ENCODE measurements at regions not wholly inside any gene's neighbourhood (a gene's known extent, or its start where the extent isn't known, plus 50 kb on each side); places are given as distances from the start of the nearest gene placed in this dataset.

DNA sequence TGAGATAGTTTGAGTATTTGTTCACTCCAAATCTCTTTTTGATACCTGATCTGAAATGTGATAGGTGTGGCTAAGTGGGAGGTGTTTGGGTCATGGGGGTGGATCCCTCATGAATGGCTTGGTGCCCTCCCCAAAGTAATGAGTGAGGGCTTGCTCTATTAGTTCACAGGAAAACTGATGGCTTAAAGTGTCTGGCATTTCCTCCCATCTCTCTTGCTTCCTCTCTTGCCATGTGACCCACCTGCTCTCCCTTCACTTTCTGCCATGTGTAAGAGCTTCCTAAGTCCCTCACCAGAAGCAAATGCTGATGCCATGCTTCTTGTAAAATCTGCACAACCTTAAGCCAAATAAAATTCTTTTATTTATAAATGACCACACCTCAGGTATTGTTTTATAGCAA is 61.1 kb downstream of the MAD2L1 start:
- no peak for DNase-seq (ENCODE audit: extremely low spot score in 2 of 2)
- Histone ChIP-seq H3K27ac (no peak overlapping the region), H3K4me3 (no peak overlapping the region), H3K36me3 (no peaks in the 10 kb centered on the region), H3K27me3 (no peaks in the 10 kb centered on the region), H3K4me1 (no peaks in the 10 kb centered on the region), H3K9me3 (no peaks in the 10 kb centered on the region)
- TF ChIP-seq POLR2AphosphoS5 (IDR thresholded peaks at IDR 0.05; ENCODE audit: insufficient read depth in 1 of 2, low read depth in 1 of 2) (no peak), POLR2A (IDR thresholded peaks at IDR 0.05) (no peak)
- TF ChIP-seq, protein P1, sequence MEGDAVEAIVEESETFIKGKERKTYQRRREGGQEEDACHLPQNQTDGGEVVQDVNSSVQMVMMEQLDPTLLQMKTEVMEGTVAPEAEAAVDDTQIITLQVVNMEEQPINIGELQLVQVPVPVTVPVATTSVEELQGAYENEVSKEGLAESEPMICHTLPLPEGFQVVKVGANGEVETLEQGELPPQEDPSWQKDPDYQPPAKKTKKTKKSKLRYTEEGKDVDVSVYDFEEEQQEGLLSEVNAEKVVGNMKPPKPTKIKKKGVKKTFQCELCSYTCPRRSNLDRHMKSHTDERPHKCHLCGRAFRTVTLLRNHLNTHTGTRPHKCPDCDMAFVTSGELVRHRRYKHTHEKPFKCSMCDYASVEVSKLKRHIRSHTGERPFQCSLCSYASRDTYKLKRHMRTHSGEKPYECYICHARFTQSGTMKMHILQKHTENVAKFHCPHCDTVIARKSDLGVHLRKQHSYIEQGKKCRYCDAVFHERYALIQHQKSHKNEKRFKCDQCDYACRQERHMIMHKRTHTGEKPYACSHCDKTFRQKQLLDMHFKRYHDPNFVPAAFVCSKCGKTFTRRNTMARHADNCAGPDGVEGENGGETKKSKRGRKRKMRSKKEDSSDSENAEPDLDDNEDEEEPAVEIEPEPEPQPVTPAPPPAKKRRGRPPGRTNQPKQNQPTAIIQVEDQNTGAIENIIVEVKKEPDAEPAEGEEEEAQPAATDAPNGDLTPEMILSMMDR (IDR thresholded peaks at IDR 0.05): no peak
- intact Hi-C loops (cut with DNase I): no loop called here

DNA sequence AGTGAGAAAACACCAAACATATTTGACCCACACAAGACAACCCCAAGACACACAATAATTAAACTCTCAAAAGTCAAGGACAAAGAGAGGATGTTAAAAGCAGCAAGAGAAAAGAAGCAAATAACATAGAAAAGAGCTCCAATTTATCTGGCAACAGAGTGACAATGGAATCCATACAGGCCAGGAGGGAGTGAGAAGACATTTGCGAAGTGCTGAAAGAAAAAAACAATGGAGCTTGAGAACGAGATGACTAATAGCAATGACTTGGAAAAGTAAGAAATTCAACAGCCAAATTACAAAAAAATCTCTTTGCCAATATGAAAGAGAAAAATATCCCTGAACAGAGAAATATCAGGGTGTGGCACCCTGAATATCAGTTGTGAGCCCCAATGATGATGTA is 61.6 kb downstream of the MAD2L1 start:
- intact Hi-C loops (cut with DNase I): no loop called here

DNA sequence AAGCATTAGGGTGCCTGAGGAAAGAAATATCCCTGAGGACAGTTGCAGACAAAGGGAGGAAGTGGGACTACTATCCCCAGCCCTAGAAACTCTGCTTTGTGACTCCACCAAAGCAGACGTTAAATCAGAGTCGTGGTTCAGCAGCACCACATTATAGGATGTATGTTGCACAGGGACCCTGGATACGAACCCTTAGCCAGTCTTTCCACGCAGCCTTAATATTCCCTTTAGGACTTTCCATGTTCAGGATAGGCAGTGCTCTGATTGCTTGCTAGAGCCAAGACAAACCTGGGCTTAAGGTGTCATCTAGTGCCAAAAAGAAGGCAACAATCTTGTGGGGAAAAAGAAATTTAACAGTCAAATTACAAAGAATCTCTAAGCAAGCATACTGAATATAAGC is 62.6 kb downstream of the MAD2L1 start:
- TF ChIP-seq, protein P1 (IDR thresholded peaks at IDR 0.05): no peak
- TF ChIP-seq POLR2A (IDR thresholded peaks at IDR 0.05) (no peak), POLR2AphosphoS5 (IDR thresholded peaks at IDR 0.05; ENCODE audit: insufficient read depth in 1 of 2, low read depth in 1 of 2) (no peak)
- intact Hi-C loops (cut with DNase I): no loop called here
- no peak for DNase-seq (ENCODE audit: extremely low spot score in 2 of 2)
- no peaks in the 10 kb centered on the region for H3K36me3 ChIP-seq
- no peak overlapping the region for H3K4me3 ChIP-seq
- no peaks in the 10 kb centered on the region for H3K4me1 ChIP-seq
- H3K9me3 ChIP-seq: no peaks in the 10 kb centered on the region
- H3K27ac ChIP-seq: no peak overlapping the region
- H3K27me3 ChIP-seq: no peaks in the 10 kb centered on the region

More for the DNA sequence above, 61.6 kb downstream of the MAD2L1 start:
- H3K27me3 ChIP-seq: no peaks in the 10 kb centered on the region
- no peaks in the 10 kb centered on the region for H3K4me1 ChIP-seq
- TF ChIP-seq, protein P1 (IDR thresholded peaks at IDR 0.05): no peak
- TF ChIP-seq POLR2A (IDR thresholded peaks at IDR 0.05) (no peak), POLR2AphosphoS5 (IDR thresholded peaks at IDR 0.05; ENCODE audit: insufficient read depth in 1 of 2, low read depth in 1 of 2) (no peak)
- no peak overlapping the region for H3K27ac ChIP-seq
- no peaks in the 10 kb centered on the region for H3K9me3 ChIP-seq
- no peaks in the 10 kb centered on the region for H3K36me3 ChIP-seq
- DNase-seq (ENCODE audit: extremely low spot score in 2 of 2): no peak
- H3K4me3 ChIP-seq: no peak overlapping the region

DNA sequence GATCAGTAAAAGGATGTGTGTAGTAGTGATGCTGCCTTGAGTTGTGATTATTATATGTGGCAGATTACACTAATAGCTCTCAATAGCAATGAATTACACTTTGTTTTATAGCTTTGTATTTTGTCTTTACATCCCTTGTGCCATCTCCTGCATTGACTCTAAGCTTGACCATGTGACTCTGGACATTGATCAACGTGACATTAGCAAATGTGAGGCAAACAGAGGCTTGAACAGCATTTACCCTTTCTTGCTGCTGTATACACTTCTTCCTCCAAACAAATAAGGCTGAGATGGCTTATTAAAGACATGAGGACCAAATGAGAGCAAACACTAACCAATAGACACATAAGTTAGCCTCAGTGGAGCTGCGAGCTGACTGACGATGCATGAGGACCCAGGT is 63.5 kb downstream of the MAD2L1 start:
- Histone ChIP-seq H3K27me3 (no peaks in the 10 kb centered on the region), H3K4me1 (no peaks in the 10 kb centered on the region), H3K36me3 (no peaks in the 10 kb centered on the region), H3K9me3 (no peaks in the 10 kb centered on the region), H3K4me3 (no peak overlapping the region), H3K27ac (no peak overlapping the region)
- DNase-seq (ENCODE audit: extremely low spot score in 2 of 2): no peak
- intact Hi-C loops (cut with DNase I): no loop called here
- TF ChIP-seq POLR2A (IDR thresholded peaks at IDR 0.05) (no peak), POLR2AphosphoS5 (IDR thresholded peaks at IDR 0.05; ENCODE audit: insufficient read depth in 1 of 2, low read depth in 1 of 2) (no peak)
- TF ChIP-seq, protein P1 (IDR thresholded peaks at IDR 0.05): no peak

DNA sequence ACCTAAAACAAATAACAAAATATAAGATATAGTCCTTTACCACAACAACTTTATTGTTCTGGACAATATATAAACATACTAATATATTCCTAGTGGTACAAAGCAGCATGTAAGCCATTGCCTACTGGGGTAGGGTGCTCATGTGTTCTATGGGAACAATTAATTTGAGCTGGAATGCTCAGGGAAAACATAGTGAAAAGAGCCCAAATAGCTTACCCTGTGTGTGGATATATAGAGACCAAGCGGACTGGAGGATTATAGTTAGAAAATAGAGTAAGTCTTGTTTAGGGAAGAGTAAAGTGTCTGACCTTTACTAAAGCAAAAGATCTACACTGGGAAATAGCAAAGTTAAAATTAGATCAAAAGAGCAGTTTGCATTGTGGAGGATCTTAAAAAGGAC is 64.8 kb downstream of the MAD2L1 start:
- no peak overlapping the region for H3K27ac ChIP-seq

More for the DNA sequence above, 64.8 kb downstream of the MAD2L1 start:
- intact Hi-C loops (cut with DNase I): no loop called here
- no peak for DNase-seq (ENCODE audit: extremely low spot score in 2 of 2)
- TF ChIP-seq, protein P1 (IDR thresholded peaks at IDR 0.05): no peak
- TF ChIP-seq POLR2AphosphoS5 (IDR thresholded peaks at IDR 0.05; ENCODE audit: insufficient read depth in 1 of 2, low read depth in 1 of 2) (no peak), POLR2A (IDR thresholded peaks at IDR 0.05) (no peak)
- Histone ChIP-seq H3K4me3 (no peak overlapping the region), H3K27me3 (no peaks in the 10 kb centered on the region), H3K9me3 (no peaks in the 10 kb centered on the region), H3K4me1 (no peaks in the 10 kb centered on the region), H3K36me3 (no peaks in the 10 kb centered on the region)

All from vagina (tissue), 2 donors.